Activated naive CD8-positive, alpha-beta T cell treated with anti-CD3 and anti-CD28 coated beads, Interleukin-2, amount 10 ng/mL, durations not matched to agents 7 days and 5 days (primary cell): ENCODE measurements at regions not wholly inside any gene's neighbourhood (a gene's known extent, or its start where the extent isn't known, plus 50 kb on each side); places are given as distances from the start of the nearest gene placed in this dataset.
"Not testable (repeated sequence)": the region's sequence is repeated elsewhere in the genome, so short reads cannot be mapped to it uniquely, and the experiment has no call there.

ENCODE experiments used
- ATAC-seq: fragments of 150-1000 bp; cut with Tn5 transposase; one replicate; pipeline ENCODE4 v1.10.0; 2021; ENCODE audit warnings: low read depth, moderate library complexity
- POLR2A ChIA-PET: fragments of 350-600 bp; sonication (Branson Sonifier 250); formaldehyde crosslinking; loops from one replicate; lab custom pipeline; 2021; ENCODE audit warnings: antibody characterized with exemption; lab: Charles Lee
- DNase-seq: peaks from one replicate; pipeline ENCODE4 v3.0.0; 2021
- H3K27ac Mint-ChIP-seq: one replicate; pipeline ENCODE4 v1.8.0; 2022; ENCODE audit warnings: mild to moderate bottlenecking, mixed read lengths
- H3K27me3 Mint-ChIP-seq: one replicate; pipeline ENCODE4 v1.8.0; 2022; ENCODE audit warnings: mild to moderate bottlenecking, moderate library complexity, mixed read lengths
- H3K36me3 Mint-ChIP-seq: one replicate; pipeline ENCODE4 v1.8.0; 2021; ENCODE audit warnings: mild to moderate bottlenecking, mixed read lengths
- H3K4me1 Mint-ChIP-seq: one replicate; pipeline ENCODE4 v1.8.0; 2021; ENCODE audit warnings: mixed read lengths
- H3K4me3 Mint-ChIP-seq: one replicate; pipeline ENCODE4 v1.8.0; 2022; ENCODE audit warnings: mild to moderate bottlenecking, moderate library complexity, mixed read lengths
- H3K9me3 Mint-ChIP-seq: one replicate; pipeline ENCODE4 v1.8.0; 2021; ENCODE audit warnings: mixed read lengths

GRCh38 chr2:217361483-217361880, 501.6 kb upstream of the TNP1 start:
- Mint-ChIP-seq H3K4me3 (no peak overlapping the region), H3K4me1 (no peaks in the 10 kb centered on the region), H3K27me3 (peaks cover 4% of the 10 kb centered on the region), H3K9me3 (peaks cover 5% of the 10 kb centered on the region), H3K27ac (no peak overlapping the region), H3K36me3 (peaks cover 3% of the 10 kb centered on the region)
- ATAC-seq (no peak), DNase-seq (no peak)
- POLR2A ChIA-PET = no interaction called here

GRCh38 chr2:217360781-217361482, 501.1 kb upstream of the TNP1 start:
- DNase-seq = no peak
- Mint-ChIP-seq H3K9me3 (peaks cover 5% of the 10 kb centered on the region), H3K27me3 (peaks cover 4% of the 10 kb centered on the region), H3K27ac (no peak overlapping the region), H3K4me1 (no peaks in the 10 kb centered on the region), H3K36me3 (peaks cover 3% of the 10 kb centered on the region), H3K4me3 (no peak overlapping the region)
- no peak for ATAC-seq
- POLR2A ChIA-PET = no interaction called here

- H3K4me1 Mint-ChIP-seq = no peaks in the 10 kb centered on the region
- no peak overlapping the region for H3K4me3 Mint-ChIP-seq
- no peak overlapping the region for H3K27ac Mint-ChIP-seq
- peaks cover 5% of the 10 kb centered on the region for H3K9me3 Mint-ChIP-seq
- DNase-seq (no peak), ATAC-seq (no peak)
- peaks cover 4% of the 10 kb centered on the region for H3K27me3 Mint-ChIP-seq
- peaks cover 3% of the 10 kb centered on the region for H3K36me3 Mint-ChIP-seq
- POLR2A ChIA-PET = no interaction called here
Measured at GRCh38 chr2:217360111-217360510, 500.2 kb upstream of the TNP1 start.

GRCh38 chr2:217357886-217358620, 498.2 kb upstream of the TNP1 start:
- DNase-seq (no peak), ATAC-seq (no peak)
- Mint-ChIP-seq H3K36me3 (no peaks in the 10 kb centered on the region), H3K27me3 (no peaks in the 10 kb centered on the region), H3K9me3 (no peaks in the 10 kb centered on the region), H3K4me3 (no peak overlapping the region), H3K4me1 (peaks cover 3% of the 10 kb centered on the region), H3K27ac (no peak overlapping the region)
- POLR2A ChIA-PET = no interaction called here

GRCh38 chr2:217356781-217357180, 496.9 kb upstream of the TNP1 start:
- no peak overlapping the region for H3K4me3 Mint-ChIP-seq
- no peaks in the 10 kb centered on the region for H3K9me3 Mint-ChIP-seq
- no peak overlapping the region for H3K27ac Mint-ChIP-seq
- H3K36me3 Mint-ChIP-seq = no peaks in the 10 kb centered on the region
- peaks cover 3% of the 10 kb centered on the region for H3K4me1 Mint-ChIP-seq
- DNase-seq (no peak), ATAC-seq (no peak)
- H3K27me3 Mint-ChIP-seq = no peaks in the 10 kb centered on the region
- POLR2A ChIA-PET = no interaction called here

- Mint-ChIP-seq H3K4me3 (no peak overlapping the region), H3K27ac (no peak overlapping the region), H3K9me3 (no peaks in the 10 kb centered on the region), H3K27me3 (no peaks in the 10 kb centered on the region), H3K36me3 (no peaks in the 10 kb centered on the region), H3K4me1 (peaks cover 3% of the 10 kb centered on the region)
- ATAC-seq (no peak), DNase-seq (no peak)
- POLR2A ChIA-PET = no interaction called here
Measured at GRCh38 chr2:217356142-217356541, 496.3 kb upstream of the TNP1 start.

GRCh38 chr2:217353591-217353990, 493.7 kb upstream of the TNP1 start:
- no peaks in the 10 kb centered on the region for H3K27me3 Mint-ChIP-seq
- POLR2A ChIA-PET = no interaction called here

GRCh38 chr2:217351378-217351777, 491.5 kb upstream of the TNP1 start:
- H3K36me3 Mint-ChIP-seq = no peaks in the 10 kb centered on the region
- ATAC-seq (no peak), DNase-seq (no peak)
- POLR2A ChIA-PET = no interaction called here
- no peaks in the 10 kb centered on the region for H3K27me3 Mint-ChIP-seq
- H3K27ac Mint-ChIP-seq = no peak overlapping the region
- peaks cover 13% of the 10 kb centered on the region for H3K9me3 Mint-ChIP-seq
- peaks cover 3% of the 10 kb centered on the region for H3K4me1 Mint-ChIP-seq
- no peak overlapping the region for H3K4me3 Mint-ChIP-seq

More at GRCh38 chr2:217353591-217353990, 493.7 kb upstream of the TNP1 start:
- peaks cover 11% of the 10 kb centered on the region for H3K9me3 Mint-ChIP-seq
- H3K4me1 Mint-ChIP-seq = peaks cover 3% of the 10 kb centered on the region
- H3K4me3 Mint-ChIP-seq = no peak overlapping the region
- no peak overlapping the region for H3K27ac Mint-ChIP-seq
- H3K36me3 Mint-ChIP-seq = no peaks in the 10 kb centered on the region
- no peak for DNase-seq
- no peak for ATAC-seq

GRCh38 chr2:217349251-217349650, 489.4 kb upstream of the TNP1 start:
- Mint-ChIP-seq H3K4me1 (no peaks in the 10 kb centered on the region), H3K36me3 (no peaks in the 10 kb centered on the region), H3K27me3 (no peaks in the 10 kb centered on the region), H3K27ac (no peak overlapping the region), H3K4me3 (no peak overlapping the region), H3K9me3 (peaks cover 13% of the 10 kb centered on the region)
- no peak for ATAC-seq
- no peak for DNase-seq
- POLR2A ChIA-PET = no interaction called here

- H3K27me3 Mint-ChIP-seq, H3K4me1 Mint-ChIP-seq, H3K4me3 Mint-ChIP-seq, POLR2A ChIA-PET, ATAC-seq, H3K36me3 Mint-ChIP-seq, H3K27ac Mint-ChIP-seq, DNase-seq: not testable (repeated sequence)
- peaks cover 13% of the 10 kb centered on the region for H3K9me3 Mint-ChIP-seq
Measured at GRCh38 chr2:217347630-217348029, 487.8 kb upstream of the TNP1 start.

GRCh38 chr2:217346043-217346442, 486.2 kb upstream of the TNP1 start:
- ATAC-seq, POLR2A ChIA-PET, H3K4me1 Mint-ChIP-seq, H3K4me3 Mint-ChIP-seq, H3K36me3 Mint-ChIP-seq, H3K27me3 Mint-ChIP-seq, H3K27ac Mint-ChIP-seq, DNase-seq: not testable (repeated sequence)
- H3K9me3 Mint-ChIP-seq = peaks cover 13% of the 10 kb centered on the region

- DNase-seq = no peak
- ATAC-seq = no peak
- H3K4me3 Mint-ChIP-seq = no peak overlapping the region
- no peaks in the 10 kb centered on the region for H3K36me3 Mint-ChIP-seq
- H3K9me3 Mint-ChIP-seq = no peaks in the 10 kb centered on the region
- H3K4me1 Mint-ChIP-seq = no peaks in the 10 kb centered on the region
- H3K27me3 Mint-ChIP-seq = peaks cover 6% of the 10 kb centered on the region
- POLR2A ChIA-PET = no interaction called here
- no peak overlapping the region for H3K27ac Mint-ChIP-seq
Measured at GRCh38 chr2:217340899-217341298, 481.0 kb upstream of the TNP1 start.

- Mint-ChIP-seq H3K4me1 (no peaks in the 10 kb centered on the region), H3K27ac (no peak overlapping the region), H3K4me3 (no peak overlapping the region), H3K9me3 (no peaks in the 10 kb centered on the region), H3K27me3 (peaks cover 6% of the 10 kb centered on the region), H3K36me3 (no peaks in the 10 kb centered on the region)
- POLR2A ChIA-PET = no interaction called here
- DNase-seq (no peak), ATAC-seq (no peak)
Measured at GRCh38 chr2:217340176-217340575, 480.3 kb upstream of the TNP1 start.

- Mint-ChIP-seq H3K36me3 (no peaks in the 10 kb centered on the region), H3K4me3 (no peak overlapping the region), H3K4me1 (no peaks in the 10 kb centered on the region), H3K9me3 (no peaks in the 10 kb centered on the region), H3K27ac (no peak overlapping the region), H3K27me3 (peaks cover 6% of the 10 kb centered on the region)
- no peak for DNase-seq
- no peak for ATAC-seq
- POLR2A ChIA-PET = no interaction called here
Measured at GRCh38 chr2:217339753-217340152, 479.9 kb upstream of the TNP1 start.
